ENCODE measurements at regions not wholly inside any gene's neighbourhood (a gene's known extent, or its start where the extent isn't known, plus 50 kb on each side); places are given as distances from the start of the nearest gene placed in this dataset.

DNA sequence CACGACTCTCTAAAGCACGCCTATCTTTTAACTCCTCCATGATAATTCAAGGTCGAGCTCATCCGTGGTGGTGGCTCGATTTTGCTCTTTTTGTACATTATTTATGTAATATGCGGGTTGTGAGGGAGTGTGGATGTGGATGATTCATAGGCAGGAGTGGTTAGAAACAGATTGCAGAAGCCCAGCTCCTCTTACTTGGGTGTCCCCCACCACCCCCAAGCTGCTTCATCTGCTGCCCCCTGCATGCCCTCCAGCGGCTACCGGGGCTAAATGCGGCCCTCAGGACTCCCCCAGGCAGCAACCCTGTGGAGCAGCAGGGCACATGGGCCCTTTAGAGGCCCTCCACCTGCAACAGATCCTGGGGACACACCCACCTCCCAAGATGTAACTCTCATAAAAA lies 111.5 kb upstream of the SELENOK start (continued):
- TF ChIP-seq, protein P1, sequence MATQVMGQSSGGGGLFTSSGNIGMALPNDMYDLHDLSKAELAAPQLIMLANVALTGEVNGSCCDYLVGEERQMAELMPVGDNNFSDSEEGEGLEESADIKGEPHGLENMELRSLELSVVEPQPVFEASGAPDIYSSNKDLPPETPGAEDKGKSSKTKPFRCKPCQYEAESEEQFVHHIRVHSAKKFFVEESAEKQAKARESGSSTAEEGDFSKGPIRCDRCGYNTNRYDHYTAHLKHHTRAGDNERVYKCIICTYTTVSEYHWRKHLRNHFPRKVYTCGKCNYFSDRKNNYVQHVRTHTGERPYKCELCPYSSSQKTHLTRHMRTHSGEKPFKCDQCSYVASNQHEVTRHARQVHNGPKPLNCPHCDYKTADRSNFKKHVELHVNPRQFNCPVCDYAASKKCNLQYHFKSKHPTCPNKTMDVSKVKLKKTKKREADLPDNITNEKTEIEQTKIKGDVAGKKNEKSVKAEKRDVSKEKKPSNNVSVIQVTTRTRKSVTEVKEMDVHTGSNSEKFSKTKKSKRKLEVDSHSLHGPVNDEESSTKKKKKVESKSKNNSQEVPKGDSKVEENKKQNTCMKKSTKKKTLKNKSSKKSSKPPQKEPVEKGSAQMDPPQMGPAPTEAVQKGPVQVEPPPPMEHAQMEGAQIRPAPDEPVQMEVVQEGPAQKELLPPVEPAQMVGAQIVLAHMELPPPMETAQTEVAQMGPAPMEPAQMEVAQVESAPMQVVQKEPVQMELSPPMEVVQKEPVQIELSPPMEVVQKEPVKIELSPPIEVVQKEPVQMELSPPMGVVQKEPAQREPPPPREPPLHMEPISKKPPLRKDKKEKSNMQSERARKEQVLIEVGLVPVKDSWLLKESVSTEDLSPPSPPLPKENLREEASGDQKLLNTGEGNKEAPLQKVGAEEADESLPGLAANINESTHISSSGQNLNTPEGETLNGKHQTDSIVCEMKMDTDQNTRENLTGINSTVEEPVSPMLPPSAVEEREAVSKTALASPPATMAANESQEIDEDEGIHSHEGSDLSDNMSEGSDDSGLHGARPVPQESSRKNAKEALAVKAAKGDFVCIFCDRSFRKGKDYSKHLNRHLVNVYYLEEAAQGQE (IDR thresholded peaks at IDR 0.05; ENCODE audit: unreplicated experiment): no peak
- TF ChIP-seq CREB1 (CRISPR knock-in tag; IDR thresholded peaks at IDR 0.05; ENCODE audit: low read depth) (no peak), NANOG (IDR thresholded peaks at IDR 0.05; ENCODE audit: borderline replicate concordance) (no peak), EZH2 (IDR thresholded peaks at IDR 0.05; ENCODE audit: low read depth, unreplicated experiment) (no peak), ZNF114 (CRISPR knock-in tag; IDR thresholded peaks at IDR 0.05) (no peak), EZH2phosphoT487 (IDR thresholded peaks at IDR 0.05; ENCODE audit: unreplicated experiment) (no peak)
- TF ChIP-seq, protein P2, sequence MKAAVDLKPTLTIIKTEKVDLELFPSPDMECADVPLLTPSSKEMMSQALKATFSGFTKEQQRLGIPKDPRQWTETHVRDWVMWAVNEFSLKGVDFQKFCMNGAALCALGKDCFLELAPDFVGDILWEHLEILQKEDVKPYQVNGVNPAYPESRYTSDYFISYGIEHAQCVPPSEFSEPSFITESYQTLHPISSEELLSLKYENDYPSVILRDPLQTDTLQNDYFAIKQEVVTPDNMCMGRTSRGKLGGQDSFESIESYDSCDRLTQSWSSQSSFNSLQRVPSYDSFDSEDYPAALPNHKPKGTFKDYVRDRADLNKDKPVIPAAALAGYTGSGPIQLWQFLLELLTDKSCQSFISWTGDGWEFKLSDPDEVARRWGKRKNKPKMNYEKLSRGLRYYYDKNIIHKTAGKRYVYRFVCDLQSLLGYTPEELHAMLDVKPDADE (IDR thresholded peaks at IDR 0.05): no peak
- TF ChIP-seq, protein P3, sequence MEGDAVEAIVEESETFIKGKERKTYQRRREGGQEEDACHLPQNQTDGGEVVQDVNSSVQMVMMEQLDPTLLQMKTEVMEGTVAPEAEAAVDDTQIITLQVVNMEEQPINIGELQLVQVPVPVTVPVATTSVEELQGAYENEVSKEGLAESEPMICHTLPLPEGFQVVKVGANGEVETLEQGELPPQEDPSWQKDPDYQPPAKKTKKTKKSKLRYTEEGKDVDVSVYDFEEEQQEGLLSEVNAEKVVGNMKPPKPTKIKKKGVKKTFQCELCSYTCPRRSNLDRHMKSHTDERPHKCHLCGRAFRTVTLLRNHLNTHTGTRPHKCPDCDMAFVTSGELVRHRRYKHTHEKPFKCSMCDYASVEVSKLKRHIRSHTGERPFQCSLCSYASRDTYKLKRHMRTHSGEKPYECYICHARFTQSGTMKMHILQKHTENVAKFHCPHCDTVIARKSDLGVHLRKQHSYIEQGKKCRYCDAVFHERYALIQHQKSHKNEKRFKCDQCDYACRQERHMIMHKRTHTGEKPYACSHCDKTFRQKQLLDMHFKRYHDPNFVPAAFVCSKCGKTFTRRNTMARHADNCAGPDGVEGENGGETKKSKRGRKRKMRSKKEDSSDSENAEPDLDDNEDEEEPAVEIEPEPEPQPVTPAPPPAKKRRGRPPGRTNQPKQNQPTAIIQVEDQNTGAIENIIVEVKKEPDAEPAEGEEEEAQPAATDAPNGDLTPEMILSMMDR (conservative IDR thresholded peaks at IDR 0.05; ENCODE audit: low read depth in 2 of 2): no peak

DNA sequence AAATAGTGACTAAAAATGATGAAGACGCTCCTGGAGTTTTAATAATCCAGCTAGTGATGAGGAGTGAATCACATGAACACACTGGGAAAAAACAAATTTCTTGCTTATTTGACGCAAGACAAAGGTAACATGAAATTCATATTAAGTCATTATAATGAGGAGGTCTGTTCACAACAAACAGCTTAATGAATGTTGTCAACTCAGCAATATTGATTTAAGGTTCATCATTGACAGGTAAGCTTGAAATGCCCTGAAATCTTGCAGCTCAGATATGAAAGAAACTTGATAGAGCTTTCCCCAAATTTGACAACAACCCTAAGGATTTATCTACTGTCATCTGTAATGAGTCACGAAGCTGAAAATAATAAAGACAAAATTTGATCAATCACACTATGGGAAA lies 108.1 kb upstream of the SELENOK start:
- ATAC-seq: no peak
- Histone ChIP-seq H3K36me3 (ENCODE audit: insufficient read depth) (no peaks in the 10 kb centered on the region), H3K4me2 (no peak overlapping the region), H3K4me1 (ENCODE audit: insufficient read depth) (no peaks in the 10 kb centered on the region), H2AFZ (no peak overlapping the region), H3K27ac (ENCODE audit: low read depth) (no peak overlapping the region), H3F3A (replicated peaks; ENCODE audit: low read depth) (no peaks in the 10 kb centered on the region), H3K9me2 (ENCODE audit: insufficient read depth) (peaks cover 5% of the 10 kb centered on the region; the same call in 1 of the 2 replicates), H3K27me3 (ENCODE audit: insufficient read depth) (no peaks in the 10 kb centered on the region), H3K4me3 (no peak overlapping the region), H4K20me1 (replicated peaks; ENCODE audit: insufficient read depth) (no peaks in the 10 kb centered on the region), H3K79me2 (replicated peaks; ENCODE audit: insufficient read depth) (no peaks in the 10 kb centered on the region)
- no peaks in the 10 kb centered on the region; the same call in 1 of the 3 replicates for H3K9me3 Mint-ChIP-seq
- no peak for DNase-seq (ENCODE audit: low spot score)
- no peak overlapping the region for H3K27ac Mint-ChIP-seq
- H3K4me1 Mint-ChIP-seq: peaks cover 8% of the 10 kb centered on the region
- no peaks in the 10 kb centered on the region; the same call in 2 of the 3 replicates for H3K36me3 Mint-ChIP-seq (ENCODE audit: low read depth)
- peaks cover 9% of the 10 kb centered on the region for H3K27me3 Mint-ChIP-seq (ENCODE audit: insufficient read depth, low read depth, poor library complexity)
- no peak overlapping the region for H3K4me3 Mint-ChIP-seq
- TF ChIP-seq EZH2 (IDR thresholded peaks at IDR 0.05; ENCODE audit: low read depth, unreplicated experiment) (no peak), POLR2AphosphoS5 (IDR thresholded peaks at IDR 0.05; ENCODE audit: low read depth) (no peak), ZNF331 (CRISPR knock-in tag; IDR thresholded peaks at IDR 0.05; ENCODE audit: low read depth) (no peak)
- TF ChIP-seq, protein P4, sequence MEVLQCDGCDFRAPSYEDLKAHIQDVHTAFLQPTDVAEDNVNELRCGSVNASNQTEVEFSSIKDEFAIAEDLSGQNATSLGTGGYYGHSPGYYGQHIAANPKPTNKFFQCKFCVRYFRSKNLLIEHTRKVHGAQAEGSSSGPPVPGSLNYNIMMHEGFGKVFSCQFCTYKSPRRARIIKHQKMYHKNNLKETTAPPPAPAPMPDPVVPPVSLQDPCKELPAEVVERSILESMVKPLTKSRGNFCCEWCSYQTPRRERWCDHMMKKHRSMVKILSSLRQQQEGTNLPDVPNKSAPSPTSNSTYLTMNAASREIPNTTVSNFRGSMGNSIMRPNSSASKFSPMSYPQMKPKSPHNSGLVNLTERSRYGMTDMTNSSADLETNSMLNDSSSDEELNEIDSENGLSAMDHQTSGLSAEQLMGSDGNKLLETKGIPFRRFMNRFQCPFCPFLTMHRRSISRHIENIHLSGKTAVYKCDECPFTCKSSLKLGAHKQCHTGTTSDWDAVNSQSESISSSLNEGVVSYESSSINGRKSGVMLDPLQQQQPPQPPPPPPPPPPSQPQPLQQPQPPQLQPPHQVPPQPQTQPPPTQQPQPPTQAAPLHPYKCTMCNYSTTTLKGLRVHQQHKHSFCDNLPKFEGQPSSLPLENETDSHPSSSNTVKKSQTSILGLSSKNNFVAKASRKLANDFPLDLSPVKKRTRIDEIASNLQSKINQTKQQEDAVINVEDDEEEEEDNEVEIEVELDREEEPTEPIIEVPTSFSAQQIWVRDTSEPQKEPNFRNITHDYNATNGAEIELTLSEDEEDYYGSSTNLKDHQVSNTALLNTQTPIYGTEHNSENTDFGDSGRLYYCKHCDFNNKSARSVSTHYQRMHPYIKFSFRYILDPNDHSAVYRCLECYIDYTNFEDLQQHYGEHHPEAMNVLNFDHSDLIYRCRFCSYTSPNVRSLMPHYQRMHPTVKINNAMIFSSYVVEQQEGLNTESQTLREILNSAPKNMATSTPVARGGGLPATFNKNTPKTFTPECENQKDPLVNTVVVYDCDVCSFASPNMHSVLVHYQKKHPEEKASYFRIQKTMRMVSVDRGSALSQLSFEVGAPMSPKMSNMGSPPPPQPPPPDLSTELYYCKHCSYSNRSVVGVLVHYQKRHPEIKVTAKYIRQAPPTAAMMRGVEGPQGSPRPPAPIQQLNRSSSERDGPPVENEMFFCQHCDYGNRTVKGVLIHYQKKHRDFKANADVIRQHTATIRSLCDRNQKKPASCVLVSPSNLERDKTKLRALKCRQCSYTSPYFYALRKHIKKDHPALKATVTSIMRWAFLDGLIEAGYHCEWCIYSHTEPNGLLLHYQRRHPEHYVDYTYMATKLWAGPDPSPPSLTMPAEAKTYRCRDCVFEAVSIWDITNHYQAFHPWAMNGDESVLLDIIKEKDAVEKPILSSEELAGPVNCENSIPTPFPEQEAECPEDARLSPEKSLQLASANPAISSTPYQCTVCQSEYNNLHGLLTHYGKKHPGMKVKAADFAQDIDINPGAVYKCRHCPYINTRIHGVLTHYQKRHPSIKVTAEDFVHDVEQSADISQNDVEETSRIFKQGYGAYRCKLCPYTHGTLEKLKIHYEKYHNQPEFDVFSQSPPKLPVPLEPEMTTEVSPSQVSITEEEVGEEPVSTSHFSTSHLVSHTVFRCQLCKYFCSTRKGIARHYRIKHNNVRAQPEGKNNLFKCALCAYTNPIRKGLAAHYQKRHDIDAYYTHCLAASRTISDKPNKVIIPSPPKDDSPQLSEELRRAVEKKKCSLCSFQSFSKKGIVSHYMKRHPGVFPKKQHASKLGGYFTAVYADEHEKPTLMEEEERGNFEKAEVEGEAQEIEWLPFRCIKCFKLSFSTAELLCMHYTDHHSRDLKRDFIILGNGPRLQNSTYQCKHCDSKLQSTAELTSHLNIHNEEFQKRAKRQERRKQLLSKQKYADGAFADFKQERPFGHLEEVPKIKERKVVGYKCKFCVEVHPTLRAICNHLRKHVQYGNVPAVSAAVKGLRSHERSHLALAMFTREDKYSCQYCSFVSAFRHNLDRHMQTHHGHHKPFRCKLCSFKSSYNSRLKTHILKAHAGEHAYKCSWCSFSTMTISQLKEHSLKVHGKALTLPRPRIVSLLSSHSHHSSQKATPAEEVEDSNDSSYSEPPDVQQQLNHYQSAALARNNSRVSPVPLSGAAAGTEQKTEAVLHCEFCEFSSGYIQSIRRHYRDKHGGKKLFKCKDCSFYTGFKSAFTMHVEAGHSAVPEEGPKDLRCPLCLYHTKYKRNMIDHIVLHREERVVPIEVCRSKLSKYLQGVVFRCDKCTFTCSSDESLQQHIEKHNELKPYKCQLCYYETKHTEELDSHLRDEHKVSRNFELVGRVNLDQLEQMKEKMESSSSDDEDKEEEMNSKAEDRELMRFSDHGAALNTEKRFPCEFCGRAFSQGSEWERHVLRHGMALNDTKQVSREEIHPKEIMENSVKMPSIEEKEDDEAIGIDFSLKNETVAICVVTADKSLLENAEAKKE (CRISPR knock-in tag; IDR thresholded peaks at IDR 0.05): no peak
